ENCODE measurements at regions not wholly inside any gene's neighbourhood (a gene's known extent, or its start where the extent isn't known, plus 50 kb on each side); places are given as distances from the start of the nearest gene placed in this dataset.

DNA sequence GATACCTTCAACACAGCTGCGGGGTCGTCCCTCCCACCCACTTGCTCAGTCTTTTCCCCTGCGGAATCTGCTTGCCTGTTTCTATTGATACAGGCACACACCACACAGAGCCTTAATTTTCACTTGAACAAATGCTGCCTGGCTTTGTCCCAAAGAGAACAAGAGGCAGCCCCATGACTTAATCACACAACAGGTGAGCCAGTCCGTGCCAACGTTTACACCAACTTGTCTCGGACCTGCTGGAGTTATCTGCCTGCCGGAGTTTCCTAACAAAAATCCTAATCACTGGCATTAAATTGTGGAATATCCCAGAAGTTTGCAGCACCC lies 186.8 kb upstream of the RREB1 start:
- TF ChIP-seq, protein P1, sequence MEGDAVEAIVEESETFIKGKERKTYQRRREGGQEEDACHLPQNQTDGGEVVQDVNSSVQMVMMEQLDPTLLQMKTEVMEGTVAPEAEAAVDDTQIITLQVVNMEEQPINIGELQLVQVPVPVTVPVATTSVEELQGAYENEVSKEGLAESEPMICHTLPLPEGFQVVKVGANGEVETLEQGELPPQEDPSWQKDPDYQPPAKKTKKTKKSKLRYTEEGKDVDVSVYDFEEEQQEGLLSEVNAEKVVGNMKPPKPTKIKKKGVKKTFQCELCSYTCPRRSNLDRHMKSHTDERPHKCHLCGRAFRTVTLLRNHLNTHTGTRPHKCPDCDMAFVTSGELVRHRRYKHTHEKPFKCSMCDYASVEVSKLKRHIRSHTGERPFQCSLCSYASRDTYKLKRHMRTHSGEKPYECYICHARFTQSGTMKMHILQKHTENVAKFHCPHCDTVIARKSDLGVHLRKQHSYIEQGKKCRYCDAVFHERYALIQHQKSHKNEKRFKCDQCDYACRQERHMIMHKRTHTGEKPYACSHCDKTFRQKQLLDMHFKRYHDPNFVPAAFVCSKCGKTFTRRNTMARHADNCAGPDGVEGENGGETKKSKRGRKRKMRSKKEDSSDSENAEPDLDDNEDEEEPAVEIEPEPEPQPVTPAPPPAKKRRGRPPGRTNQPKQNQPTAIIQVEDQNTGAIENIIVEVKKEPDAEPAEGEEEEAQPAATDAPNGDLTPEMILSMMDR (IDR thresholded peaks at IDR 0.05): no peak
- no peak overlapping the region for H3K27ac Mint-ChIP-seq
- H3K27me3 Mint-ChIP-seq: peaks cover 14% of the 10 kb centered on the region
- intact Hi-C loops (cut with micrococcal nuclease): no loop called here
- H3K4me1 Mint-ChIP-seq (ENCODE audit: low read depth): peaks cover 31% of the 10 kb centered on the region
- no peaks in the 10 kb centered on the region for H3K36me3 Mint-ChIP-seq (ENCODE audit: low read depth)
- ATAC-seq: no peak
- no peak for DNase-seq
- H3K4me3 Mint-ChIP-seq: no peak overlapping the region
- no peaks in the 10 kb centered on the region for H3K9me3 Mint-ChIP-seq
- ChIA-PET CTCF (no interaction called here), POLR2A (no interaction called here)

DNA sequence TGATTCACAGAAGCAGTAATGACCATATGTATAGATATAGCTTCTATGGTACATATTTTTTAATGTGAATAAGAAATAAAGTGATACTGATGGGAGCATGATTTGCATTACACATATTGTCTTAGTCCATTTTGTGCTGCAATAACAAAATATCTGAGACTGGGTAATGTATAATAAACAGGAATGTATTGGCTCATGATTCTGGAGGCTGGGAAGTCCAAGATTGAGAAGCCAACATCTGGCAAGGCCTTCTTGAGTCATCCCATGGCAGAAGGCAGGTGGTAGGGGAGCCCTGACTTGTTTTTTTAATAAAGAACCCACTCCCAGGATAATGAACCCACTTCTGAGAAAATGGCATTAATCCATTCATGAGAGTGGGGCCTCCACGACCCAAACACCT lies 185.6 kb upstream of the RREB1 start:
- Mint-ChIP-seq H3K27ac (no peak overlapping the region), H3K27me3 (peaks cover 19% of the 10 kb centered on the region), H3K9me3 (no peaks in the 10 kb centered on the region), H3K4me3 (no peak overlapping the region), H3K36me3 (ENCODE audit: low read depth) (no peaks in the 10 kb centered on the region), H3K4me1 (ENCODE audit: low read depth) (peaks cover 22% of the 10 kb centered on the region)
- DNase-seq: no peak
- intact Hi-C loops (cut with micrococcal nuclease): no loop called here
- no peak for ATAC-seq
- TF ChIP-seq, protein P1 (IDR thresholded peaks at IDR 0.05): no peak
- POLR2A ChIA-PET: no interaction called here
- CTCF ChIA-PET: no interaction called here

DNA sequence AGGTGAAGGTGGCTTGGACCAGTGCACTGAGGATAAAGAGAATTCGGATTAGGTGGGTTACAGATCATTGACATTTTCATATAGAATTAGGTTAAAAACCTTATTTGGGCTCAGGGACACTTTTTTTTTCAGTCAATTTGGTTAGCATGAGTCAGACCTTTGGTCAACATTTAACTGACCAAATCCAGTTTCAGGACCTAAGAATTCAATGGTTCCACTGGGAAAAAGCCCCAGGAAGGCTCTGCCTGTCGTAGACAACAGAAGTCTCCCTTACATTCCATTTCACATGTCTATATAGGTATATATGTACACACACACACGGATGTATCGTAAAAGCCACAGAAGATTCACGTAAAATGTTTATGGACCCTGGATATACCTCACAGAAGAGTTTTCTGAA lies 184.2 kb upstream of the RREB1 start:
- Mint-ChIP-seq H3K27me3 (peaks cover 19% of the 10 kb centered on the region), H3K36me3 (ENCODE audit: low read depth) (no peaks in the 10 kb centered on the region), H3K9me3 (no peaks in the 10 kb centered on the region), H3K4me1 (ENCODE audit: low read depth) (peaks cover 7% of the 10 kb centered on the region), H3K27ac (no peak overlapping the region), H3K4me3 (no peak overlapping the region)
- ATAC-seq: no peak
- POLR2A ChIA-PET: no interaction called here
- DNase-seq: no peak
- CTCF ChIA-PET: no interaction called here
- TF ChIP-seq, protein P1 (IDR thresholded peaks at IDR 0.05): no peak
- intact Hi-C loops (cut with micrococcal nuclease): no loop called here

DNA sequence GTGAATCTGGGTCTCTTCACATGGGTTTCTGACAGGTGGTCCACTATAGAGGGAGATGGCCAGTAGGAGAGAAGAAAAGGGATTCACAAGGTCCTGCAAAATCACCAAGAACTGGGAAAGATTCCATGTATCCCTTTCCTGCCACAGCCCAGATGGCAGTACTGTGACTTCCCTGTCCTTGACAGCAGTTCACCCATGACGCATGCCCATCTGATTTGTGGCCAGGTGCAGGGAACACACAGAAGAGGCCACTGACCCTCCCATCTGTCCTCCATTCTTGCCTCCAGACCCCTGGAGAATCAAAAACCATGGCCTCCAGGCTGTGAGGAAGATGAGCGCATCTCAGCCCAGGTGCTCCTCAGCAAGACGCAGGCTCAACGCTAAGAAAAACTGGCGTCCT lies 183.1 kb upstream of the RREB1 start:
- POLR2A ChIA-PET: no interaction called here
- intact Hi-C loops (cut with micrococcal nuclease): no loop called here
- CTCF ChIA-PET: no interaction called here
- Mint-ChIP-seq H3K27me3 (peaks cover 19% of the 10 kb centered on the region), H3K4me1 (ENCODE audit: low read depth) (peaks cover 1% of the 10 kb centered on the region), H3K9me3 (no peaks in the 10 kb centered on the region), H3K27ac (no peak overlapping the region), H3K4me3 (no peak overlapping the region), H3K36me3 (ENCODE audit: low read depth) (no peaks in the 10 kb centered on the region)
- no peak for ATAC-seq
- no peak for DNase-seq
- TF ChIP-seq, protein P1 (IDR thresholded peaks at IDR 0.05): no peak

DNA sequence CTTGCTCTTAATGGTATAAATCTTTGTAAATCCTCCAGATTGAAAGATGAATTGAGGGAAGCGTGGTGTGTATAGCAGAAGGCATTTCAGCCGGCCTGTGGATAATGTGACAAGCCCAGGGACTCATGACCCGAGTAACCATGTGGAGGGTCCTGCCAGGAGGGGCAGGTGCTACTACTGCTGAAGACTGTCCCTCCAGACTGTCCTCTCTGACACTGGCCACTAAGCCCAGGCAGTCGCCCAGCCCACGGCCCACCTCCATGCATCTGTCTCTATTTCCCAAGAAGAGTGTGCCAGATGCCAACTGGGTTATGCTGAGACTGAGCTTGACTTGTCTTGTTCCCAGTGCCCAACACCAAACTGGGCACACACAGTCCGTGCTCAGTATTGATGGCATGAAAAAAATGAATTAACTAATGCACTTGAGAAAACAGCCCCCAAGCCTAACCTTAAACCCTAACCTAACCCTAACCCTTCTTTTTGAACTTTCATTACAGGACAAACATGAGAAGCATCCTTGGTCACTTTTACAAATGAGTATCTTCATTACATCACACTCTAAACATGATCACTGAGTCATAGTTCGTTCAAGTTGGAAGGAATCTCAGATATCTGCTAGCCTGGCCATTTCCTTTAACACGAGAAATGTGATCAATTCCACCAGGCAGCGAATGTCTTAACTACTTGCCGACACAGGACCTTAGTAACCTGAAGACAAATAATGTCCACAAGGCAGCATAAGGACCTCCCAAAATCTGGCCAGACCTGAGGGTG lies 182.2 kb upstream of the RREB1 start:
- Mint-ChIP-seq H3K27ac (no peak overlapping the region), H3K27me3 (peaks cover 15% of the 10 kb centered on the region), H3K4me1 (ENCODE audit: low read depth) (no peaks in the 10 kb centered on the region), H3K36me3 (ENCODE audit: low read depth) (no peaks in the 10 kb centered on the region), H3K4me3 (no peak overlapping the region), H3K9me3 (no peaks in the 10 kb centered on the region)
- intact Hi-C loops (cut with micrococcal nuclease): no loop called here
- ChIA-PET CTCF (no interaction called here), POLR2A (no interaction called here)
- ATAC-seq (no peak), DNase-seq (no peak)
- TF ChIP-seq, protein P1 (IDR thresholded peaks at IDR 0.05): no peak

Data from activated CD8-positive, alpha-beta T cell treated with anti-CD3 and anti-CD28 coated beads for 36 hours (primary cell).